AG09309 (cell line): ENCODE measurements at regions not wholly inside any gene's neighbourhood (a gene's known extent, or its start where the extent isn't known, plus 50 kb on each side); places are given as distances from the start of the nearest gene placed in this dataset.

Experiments used
- DNase-seq: peaks from one replicate; pipeline ENCODE4 v3.0.0-alpha.2; 2010; ENCODE audit warnings: low read depth
- H3K4me3 ChIP-seq: 2 replicates; pipeline ENCODE4 v1.5.1; 2011; ENCODE audit warnings: mild to moderate bottlenecking, low read depth, low read length, moderate library complexity; ENCODE audit not compliant: control insufficient read depth
- CTCF ChIP-seq: IDR thresholded peaks from 2 replicates; pipeline ENCODE4 v1.5.1; 2011; ENCODE audit warnings: mild to moderate bottlenecking, low read depth, low read length, inconsistent platforms; ENCODE audit not compliant: insufficient read depth, control insufficient read depth; ENCODE audit errors: missing control alignments

- H3K4me3 ChIP-seq = no peak overlapping the region
- no peak for DNase-seq
- no peak for TF ChIP-seq CTCF
Measured at GRCh38 chr3:191518861-191519260, 57.9 kb downstream of the PYDC2 start.

- TF ChIP-seq CTCF = no peak
- DNase-seq = no peak
- no peak overlapping the region for H3K4me3 ChIP-seq
Measured at GRCh38 chr3:191521055-191521454, 60.1 kb downstream of the PYDC2 start.

- no peak for TF ChIP-seq CTCF
- no peak overlapping the region for H3K4me3 ChIP-seq
- no peak for DNase-seq
Measured at GRCh38 chr3:191523148-191523547, 62.2 kb downstream of the PYDC2 start.

GRCh38 chr3:191528589-191528988, 67.6 kb downstream of the PYDC2 start:
- TF ChIP-seq CTCF = no peak
- H3K4me3 ChIP-seq = no peak overlapping the region
- DNase-seq = no peak

GRCh38 chr3:191529992-191530391, 69.0 kb downstream of the PYDC2 start:
- no peak for DNase-seq
- H3K4me3 ChIP-seq = no peak overlapping the region
- no peak for TF ChIP-seq CTCF

GRCh38 chr3:191531434-191531972, 70.5 kb downstream of the PYDC2 start:
- no peak for TF ChIP-seq CTCF
- H3K4me3 ChIP-seq = no peak overlapping the region
- no peak for DNase-seq

- no peak for DNase-seq
- no peak for TF ChIP-seq CTCF
- H3K4me3 ChIP-seq = no peak overlapping the region
Measured at GRCh38 chr3:191543018-191543417, 82.1 kb downstream of the PYDC2 start.
